ENCODE measurements at regions not wholly inside any gene's neighbourhood (a gene's known extent, or its start where the extent isn't known, plus 50 kb on each side); places are given as distances from the start of the nearest gene placed in this dataset.

DNA sequence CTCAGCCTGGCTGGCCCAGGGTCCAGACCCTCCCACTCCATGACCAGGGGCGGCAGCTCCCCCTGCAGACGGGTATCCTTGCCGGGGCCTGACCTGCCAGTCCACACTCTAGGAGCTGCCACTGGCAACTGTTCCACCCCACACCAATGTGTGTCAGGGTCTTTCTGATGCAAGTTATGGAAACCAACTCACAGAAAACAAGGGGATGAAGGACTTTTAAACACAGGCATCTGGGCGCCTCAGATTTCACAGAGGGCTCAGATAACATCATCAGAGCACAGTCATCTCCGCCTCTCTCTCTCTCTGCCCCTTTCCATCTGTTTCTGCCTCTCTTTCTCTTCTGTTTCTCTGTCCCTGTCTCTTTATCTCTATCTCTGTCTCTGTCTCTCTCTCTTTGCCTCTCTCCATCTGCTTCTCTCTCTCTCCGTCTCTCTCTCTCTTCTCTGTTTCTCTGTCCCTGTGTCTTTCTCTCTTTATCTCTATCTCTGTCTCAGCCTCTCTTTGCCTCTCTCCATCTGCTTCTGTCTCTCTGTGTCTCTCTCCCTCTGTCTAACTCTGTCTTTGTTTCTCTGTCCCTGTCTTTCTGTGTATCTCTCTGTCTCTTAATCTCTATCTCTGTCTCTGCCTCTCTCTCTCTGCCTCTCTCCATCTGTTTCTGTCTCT, 67.4 kb upstream of the FBRSL1 start:
- Histone ChIP-seq H3K4me1 (ENCODE audit: insufficient read depth, low read length) (no peaks in the 10 kb centered on the region), H2BK120ac (ENCODE audit: low read depth, low read length, poor library complexity, severe bottlenecking) (no peak overlapping the region), H3K23me2 (ENCODE audit: insufficient read length, low read depth, low read length, poor library complexity, severe bottlenecking) (no peaks in the 10 kb centered on the region), H4K91ac (ENCODE audit: insufficient read length, low read depth, low read length) (no peak overlapping the region), H2AFZ (ENCODE audit: low read length) (no peak overlapping the region), H2BK15ac (ENCODE audit: low read depth, low read length) (no peak overlapping the region), H3K18ac (ENCODE audit: insufficient read length, low read depth, low read length) (no peak overlapping the region), H2BK20ac (ENCODE audit: low read depth, low read length, poor library complexity, severe bottlenecking) (no peak overlapping the region), H3T11ph (ENCODE audit: low read length) (no peak overlapping the region), H3K14ac (ENCODE audit: insufficient read depth, low read length) (no peak overlapping the region), H3K4ac (ENCODE audit: low read depth, low read length) (no peak overlapping the region), H2AK5ac (ENCODE audit: insufficient read length, low read length) (no peak overlapping the region), H3K27ac (ENCODE audit: insufficient read length, low read depth, low read length) (no peak overlapping the region), H3K23ac (ENCODE audit: insufficient read length, low read depth, low read length) (no peak overlapping the region), H3K79me1 (ENCODE audit: insufficient read depth, low read depth, low read length, poor library complexity, severe bottlenecking) (no peaks in the 10 kb centered on the region), H3K27me3 (ENCODE audit: insufficient read depth, low read length) (peaks cover 50% of the 10 kb centered on the region), H2BK5ac (ENCODE audit: insufficient read length, low read length) (no peak overlapping the region), H3K56ac (ENCODE audit: insufficient read length, low read depth, low read length) (no peak overlapping the region), H3K4me2 (ENCODE audit: insufficient read depth, insufficient read length, low read length) (no peak overlapping the region), H3K9ac (ENCODE audit: extremely low read depth, insufficient read length, low read length) (no peak overlapping the region), H4K5ac (ENCODE audit: insufficient read length, low read depth, low read length) (no peak overlapping the region), H4K20me1 (ENCODE audit: control insufficient read depth, insufficient read depth, insufficient read length) (no peaks in the 10 kb centered on the region), H3K79me2 (ENCODE audit: insufficient read depth, low read length) (no peaks in the 10 kb centered on the region), H4K8ac (replicated peaks; ENCODE audit: insufficient read length, low read depth, low read length) (no peak overlapping the region), H2BK12ac (ENCODE audit: insufficient read length, low read depth, low read length) (no peak overlapping the region), H3K9me3 (ENCODE audit: control insufficient read depth, low read depth, low read length) (no peaks in the 10 kb centered on the region)
- no peak overlapping the region for H3K4me3 Mint-ChIP-seq
- WGBS (ENCODE audit: extremely low coverage, insufficient read length, low lambda C conversion rate): no CpG with 5 or more reads among the region's 6 CpGs
- no peak overlapping the region for H3K27ac Mint-ChIP-seq
- TF ChIP-seq, protein P1, sequence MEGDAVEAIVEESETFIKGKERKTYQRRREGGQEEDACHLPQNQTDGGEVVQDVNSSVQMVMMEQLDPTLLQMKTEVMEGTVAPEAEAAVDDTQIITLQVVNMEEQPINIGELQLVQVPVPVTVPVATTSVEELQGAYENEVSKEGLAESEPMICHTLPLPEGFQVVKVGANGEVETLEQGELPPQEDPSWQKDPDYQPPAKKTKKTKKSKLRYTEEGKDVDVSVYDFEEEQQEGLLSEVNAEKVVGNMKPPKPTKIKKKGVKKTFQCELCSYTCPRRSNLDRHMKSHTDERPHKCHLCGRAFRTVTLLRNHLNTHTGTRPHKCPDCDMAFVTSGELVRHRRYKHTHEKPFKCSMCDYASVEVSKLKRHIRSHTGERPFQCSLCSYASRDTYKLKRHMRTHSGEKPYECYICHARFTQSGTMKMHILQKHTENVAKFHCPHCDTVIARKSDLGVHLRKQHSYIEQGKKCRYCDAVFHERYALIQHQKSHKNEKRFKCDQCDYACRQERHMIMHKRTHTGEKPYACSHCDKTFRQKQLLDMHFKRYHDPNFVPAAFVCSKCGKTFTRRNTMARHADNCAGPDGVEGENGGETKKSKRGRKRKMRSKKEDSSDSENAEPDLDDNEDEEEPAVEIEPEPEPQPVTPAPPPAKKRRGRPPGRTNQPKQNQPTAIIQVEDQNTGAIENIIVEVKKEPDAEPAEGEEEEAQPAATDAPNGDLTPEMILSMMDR (conservative IDR thresholded peaks at IDR 0.05): peak; percentile 55
- H3K4me1 Mint-ChIP-seq: peaks cover 3 to 10% of the 10 kb centered on the region in 2 experiments
- peaks cover 2 to 23% (median 6%) of the 10 kb centered on the region in 3 experiments; a peak in 6 of 7 replicates for H3K36me3 Mint-ChIP-seq (ENCODE audit: insufficient read depth in 1 of 3, low read depth in 3 of 3)
- DNase-seq: peak; percentile 70
- H3K27me3 Mint-ChIP-seq (ENCODE audit: low read depth): peaks cover 98% of the 10 kb centered on the region
- H3K9me3 Mint-ChIP-seq: peaks cover 17 to 29% of the 10 kb centered on the region in 2 experiments
